Peyer's patch (tissue), 4 donors: ENCODE measurements at regions not wholly inside any gene's neighbourhood (a gene's known extent, or its start where the extent isn't known, plus 50 kb on each side); places are given as distances from the start of the nearest gene placed in this dataset.

Experiments used
- DNase-seq, 3 donors: peaks; one replicate each; pipeline ENCODE4 v3.0.0-alpha.2; 2017 to 2019
- H3K27ac ChIP-seq, 4 donors: fragments of 200-600 bp; sonication (generic); one replicate each; pipeline ENCODE4 v1.5.1; 2016 to 2019
- H3K27me3 ChIP-seq, 2 donors: fragments of 200-600 bp; sonication (generic); one replicate each; pipeline ENCODE4 v1.5.1; 2019
- H3K36me3 ChIP-seq, 3 donors: fragments of 200-600 bp; sonication (generic); one replicate each; pipeline ENCODE4 v1.5.1; 2016 to 2019
- H3K4me1 ChIP-seq, 4 donors: fragments of 200-600 bp; sonication (generic); one replicate each; pipeline ENCODE4 v1.5.1; 2016 to 2019
- H3K4me3 ChIP-seq, 4 donors: fragments of 200-600 bp; sonication (generic); 1 replicate in 3 of 4; 2 replicates in 1 of 4; pipeline ENCODE4 v1.5.1; 2016 to 2019; ENCODE audit warnings: mild to moderate bottlenecking in 1 of 4
- H3K9me3 ChIP-seq, 4 donors: fragments of 200-600 bp; sonication (generic); one replicate each; pipeline ENCODE4 v1.5.1; 2016 to 2019; ENCODE audit warnings: mild to moderate bottlenecking in 1 of 4
- CTCF ChIP-seq, 6 experiments: fragments of 450-650 bp in 4 of 6; fragments of 200-600 bp in 2 of 6; sonication (generic) in 1 of 6; IDR thresholded peaks; one replicate each; pipeline ENCODE4 v1.5.1; 2017 to 2019; ENCODE audit warnings: antibody characterized with exemption in 6 of 6, mild to moderate bottlenecking in 3 of 6, moderate library complexity in 1 of 6
- POLR2A ChIP-seq, 2 donors: fragments of 450-650 bp; IDR thresholded peaks; one replicate each; pipeline ENCODE4 v1.5.1; 2017; ENCODE audit warnings: antibody characterized with exemption in 2 of 2, mild to moderate bottlenecking in 2 of 2, moderate library complexity in 2 of 2

DNA sequence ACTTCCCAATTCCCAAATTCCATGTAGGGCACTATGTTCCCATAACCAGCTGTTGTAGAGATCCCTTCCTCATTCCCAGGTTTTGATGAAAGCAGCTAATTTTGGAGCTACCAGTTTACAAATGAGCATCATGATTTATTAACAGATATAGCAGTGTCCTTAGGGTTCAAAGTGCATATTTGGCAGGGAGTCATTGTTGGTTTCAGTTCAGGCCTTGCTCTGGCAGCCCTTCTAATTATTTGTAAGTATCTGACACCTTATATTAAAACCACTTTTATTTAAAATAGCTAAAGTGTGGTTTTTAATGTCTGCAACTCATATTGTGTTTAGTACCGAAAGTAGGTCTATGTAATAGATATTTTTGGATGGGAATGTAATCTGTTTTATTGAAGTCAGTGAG, 518.5 kb downstream of the TLL1 start:
- H3K4me1 ChIP-seq, result no peaks in the 10 kb centered on the region
- H3K27ac ChIP-seq, result no peak overlapping the region
- no peak overlapping the region for H3K4me3 ChIP-seq
- H3K9me3 ChIP-seq, result no peaks in the 10 kb centered on the region
- no peaks in the 10 kb centered on the region for H3K36me3 ChIP-seq
- no peak for DNase-seq
- H3K27me3 ChIP-seq, result no peaks in the 10 kb centered on the region
- no peak for TF ChIP-seq CTCF (IDR thresholded peaks at IDR 0.05)
- no peak for TF ChIP-seq POLR2A (IDR thresholded peaks at IDR 0.05)

DNA sequence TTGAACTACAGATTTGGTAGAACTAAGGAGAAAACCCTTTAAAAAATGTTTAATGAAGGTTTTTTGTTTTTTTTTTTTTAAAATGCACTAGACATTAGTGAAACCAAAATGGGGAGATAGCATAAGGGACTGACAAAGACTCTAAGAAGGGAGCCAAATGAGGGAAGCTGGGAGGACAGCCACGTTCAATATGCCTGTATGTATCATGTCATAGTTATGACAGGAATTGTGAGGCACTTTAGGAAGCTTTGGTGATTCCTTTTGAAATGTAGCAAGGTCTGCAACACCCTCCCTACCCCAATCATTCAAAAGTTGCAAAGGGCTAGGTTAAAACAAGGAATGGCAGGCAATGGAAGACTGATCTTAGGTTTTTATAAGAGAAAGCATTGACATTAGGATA, 526.0 kb downstream of the TLL1 start:
- no peaks in the 10 kb centered on the region for H3K27me3 ChIP-seq
- DNase-seq, result no peak
- no peak overlapping the region for H3K4me3 ChIP-seq
- no peak overlapping the region for H3K27ac ChIP-seq
- H3K9me3 ChIP-seq, result no peaks in the 10 kb centered on the region
- TF ChIP-seq CTCF (IDR thresholded peaks at IDR 0.05) (no peak), POLR2A (IDR thresholded peaks at IDR 0.05) (no peak)
- no peaks in the 10 kb centered on the region for H3K36me3 ChIP-seq
- H3K4me1 ChIP-seq, result no peaks in the 10 kb centered on the region

- Histone ChIP-seq H3K27ac (no peak overlapping the region), H3K36me3 (no peaks in the 10 kb centered on the region), H3K4me1 (no peaks in the 10 kb centered on the region), H3K9me3 (no peaks in the 10 kb centered on the region), H3K4me3 (no peak overlapping the region), H3K27me3 (no peaks in the 10 kb centered on the region)
- DNase-seq, result no peak
- TF ChIP-seq CTCF (IDR thresholded peaks at IDR 0.05) (no peak), POLR2A (IDR thresholded peaks at IDR 0.05) (no peak)
These were observed 527.3 kb downstream of the TLL1 start for GRCh38 chr4:166400270-166400894.

DNA sequence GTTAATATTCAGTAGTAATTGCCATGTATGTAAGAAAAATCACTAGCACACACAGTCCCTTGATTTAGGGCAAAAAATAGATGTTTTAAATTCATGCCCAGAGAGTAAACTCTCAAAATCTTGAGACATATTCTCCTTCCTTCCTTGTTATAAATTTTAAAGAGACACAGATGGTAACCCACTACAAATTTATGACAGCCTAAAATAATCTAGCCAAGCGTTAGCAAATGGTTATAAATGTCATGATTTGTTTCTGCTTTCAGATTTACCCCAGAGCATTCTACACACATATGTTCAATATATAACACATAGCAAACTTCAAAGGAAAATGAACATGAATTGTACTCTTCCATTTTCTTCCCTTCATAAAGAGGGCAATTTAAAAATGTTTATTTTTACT, 540.3 kb downstream of the TLL1 start:
- Histone ChIP-seq H3K4me1 (no peaks in the 10 kb centered on the region), H3K4me3 (no peak overlapping the region), H3K27me3 (no peaks in the 10 kb centered on the region), H3K9me3 (no peaks in the 10 kb centered on the region), H3K36me3 (no peaks in the 10 kb centered on the region), H3K27ac (no peak overlapping the region)
- TF ChIP-seq CTCF (IDR thresholded peaks at IDR 0.05), result no peak
- TF ChIP-seq POLR2A (IDR thresholded peaks at IDR 0.05), result no peak
- DNase-seq, result no peak

DNA sequence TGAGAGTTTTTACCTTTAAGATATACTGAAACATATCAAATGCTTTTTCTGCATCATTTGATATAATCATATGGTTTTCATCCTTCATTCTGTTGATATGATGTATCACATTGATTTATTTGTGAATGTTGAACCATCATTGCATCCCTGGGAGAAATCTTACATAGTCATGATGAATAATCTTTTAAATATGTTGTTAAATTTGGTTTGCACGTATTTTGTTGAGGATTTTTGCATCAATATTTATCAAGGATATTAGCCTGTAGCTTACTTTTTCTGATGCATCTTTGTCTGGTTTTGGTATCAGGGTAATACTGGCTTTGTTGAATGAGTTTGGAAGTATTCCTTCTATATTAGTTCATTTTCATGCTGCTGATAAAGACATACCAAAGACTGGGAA, 541.4 kb downstream of the TLL1 start:
- no peak overlapping the region for H3K27ac ChIP-seq
- TF ChIP-seq POLR2A (IDR thresholded peaks at IDR 0.05) (no peak), CTCF (IDR thresholded peaks at IDR 0.05) (no peak)
- DNase-seq, result no peak
- no peaks in the 10 kb centered on the region for H3K9me3 ChIP-seq
- no peaks in the 10 kb centered on the region for H3K36me3 ChIP-seq
- no peaks in the 10 kb centered on the region for H3K27me3 ChIP-seq
- no peak overlapping the region for H3K4me3 ChIP-seq
- no peaks in the 10 kb centered on the region for H3K4me1 ChIP-seq

GRCh38 chr4:166415749-166416148, 542.7 kb downstream of the TLL1 start:
- Histone ChIP-seq H3K36me3 (no peaks in the 10 kb centered on the region), H3K9me3 (no peaks in the 10 kb centered on the region), H3K4me1 (no peaks in the 10 kb centered on the region), H3K4me3 (no peak overlapping the region), H3K27ac (no peak overlapping the region), H3K27me3 (no peaks in the 10 kb centered on the region)
- no peak for DNase-seq
- TF ChIP-seq POLR2A (IDR thresholded peaks at IDR 0.05) (no peak), CTCF (IDR thresholded peaks at IDR 0.05) (no peak)
